ENCODE measurements at regions not wholly inside any gene's neighbourhood (a gene's known extent, or its start where the extent isn't known, plus 50 kb on each side); places are given as distances from the start of the nearest gene placed in this dataset.

- intact Hi-C loops (cut with DNase I) = no loop called here
- 41% methylated on average over 4 of the region's 4 CpGs for WGBS (ENCODE audit: insufficient coverage, low coverage, low lambda C conversion rate, missing lambda C conversion rate)
- TF ChIP-seq CTCF (IDR thresholded peaks at IDR 0.05) (no peak), POLR2A (IDR thresholded peaks at IDR 0.05) (no peak)
- H3K4me1 ChIP-seq = no peaks in the 10 kb centered on the region
- no peaks in the 10 kb centered on the region for H3K36me3 ChIP-seq
- peak; percentile 22 to 60 (median 32) for ATAC-seq
- H3K27me3 ChIP-seq = no peaks in the 10 kb centered on the region
- H3K27ac ChIP-seq = peak overlapping the region in 1 of 3 donors; percentile 1
- no peak for DNase-seq
- H3K9me3 ChIP-seq = peaks cover 0 to 6% (median 0%) of the 10 kb centered on the region in 4 donors
- H3K4me3 ChIP-seq = no peak overlapping the region
Measured at GRCh38 chr18:71116535-71116934, 827.7 kb downstream of the SOCS6 start.

- Histone ChIP-seq H3K36me3 (no peaks in the 10 kb centered on the region), H3K27me3 (no peaks in the 10 kb centered on the region), H3K4me1 (no peaks in the 10 kb centered on the region), H3K27ac (peak overlapping the region in 1 of 3 donors; percentile 1), H3K9me3 (no peaks in the 10 kb centered on the region), H3K4me3 (no peak overlapping the region)
- peak; percentile 40 to 77 (median 48) for ATAC-seq
- DNase-seq = no peak
- TF ChIP-seq POLR2A (IDR thresholded peaks at IDR 0.05) (no peak), CTCF (IDR thresholded peaks at IDR 0.05) (no peak)
- 50% methylated on average over 6 of the region's 8 CpGs for WGBS (ENCODE audit: insufficient coverage, low coverage, low lambda C conversion rate, missing lambda C conversion rate)
- intact Hi-C loops (cut with DNase I) = no loop called here
Measured at GRCh38 chr18:71115261-71115660, 826.4 kb downstream of the SOCS6 start.

- Histone ChIP-seq H3K27ac (peak overlapping the region in 1 of 3 donors; percentile 1), H3K9me3 (no peaks in the 10 kb centered on the region), H3K27me3 (no peaks in the 10 kb centered on the region), H3K4me1 (no peaks in the 10 kb centered on the region), H3K4me3 (no peak overlapping the region), H3K36me3 (no peaks in the 10 kb centered on the region)
- ATAC-seq (peak in 3 of 4 donors; percentile 24 to 53 (median 42)), DNase-seq (no peak)
- intact Hi-C loops (cut with DNase I) = no loop called here
- no peak for TF ChIP-seq POLR2A (IDR thresholded peaks at IDR 0.05)
- TF ChIP-seq CTCF (IDR thresholded peaks at IDR 0.05) = no peak
- 44% methylated on average over 11 of the region's 11 CpGs for WGBS (ENCODE audit: insufficient coverage, low coverage, low lambda C conversion rate, missing lambda C conversion rate)
Measured at GRCh38 chr18:71114550-71115210, 825.8 kb downstream of the SOCS6 start.

- DNase-seq = no peak
- Histone ChIP-seq H3K9me3 (no peaks in the 10 kb centered on the region), H3K36me3 (no peaks in the 10 kb centered on the region), H3K4me3 (no peak overlapping the region), H3K27ac (no peak overlapping the region), H3K4me1 (no peaks in the 10 kb centered on the region), H3K27me3 (no peaks in the 10 kb centered on the region)
- 5% methylated on average over 2 of the region's 2 CpGs for WGBS (ENCODE audit: insufficient coverage, low coverage, low lambda C conversion rate, missing lambda C conversion rate)
- intact Hi-C loops (cut with DNase I) = no loop called here
- ATAC-seq = no peak
- no peak for TF ChIP-seq POLR2A (IDR thresholded peaks at IDR 0.05)
- TF ChIP-seq CTCF (IDR thresholded peaks at IDR 0.05) = no peak
Measured at GRCh38 chr18:71107244-71107643, 818.4 kb downstream of the SOCS6 start.

All from right lobe of liver (tissue), 6 donors.